Embryonic facial prominence (tissue), 1 donor: ENCODE measurements at regions not wholly inside any gene's neighbourhood (a gene's known extent, or its start where the extent isn't known, plus 50 kb on each side); places are given as distances from the start of the nearest gene placed in this dataset.

Experiments
- DNase-seq: peaks from one replicate; pipeline ENCODE4 v3.0.0-alpha.2; 2016; ENCODE audit errors: extremely low spot score

DNA sequence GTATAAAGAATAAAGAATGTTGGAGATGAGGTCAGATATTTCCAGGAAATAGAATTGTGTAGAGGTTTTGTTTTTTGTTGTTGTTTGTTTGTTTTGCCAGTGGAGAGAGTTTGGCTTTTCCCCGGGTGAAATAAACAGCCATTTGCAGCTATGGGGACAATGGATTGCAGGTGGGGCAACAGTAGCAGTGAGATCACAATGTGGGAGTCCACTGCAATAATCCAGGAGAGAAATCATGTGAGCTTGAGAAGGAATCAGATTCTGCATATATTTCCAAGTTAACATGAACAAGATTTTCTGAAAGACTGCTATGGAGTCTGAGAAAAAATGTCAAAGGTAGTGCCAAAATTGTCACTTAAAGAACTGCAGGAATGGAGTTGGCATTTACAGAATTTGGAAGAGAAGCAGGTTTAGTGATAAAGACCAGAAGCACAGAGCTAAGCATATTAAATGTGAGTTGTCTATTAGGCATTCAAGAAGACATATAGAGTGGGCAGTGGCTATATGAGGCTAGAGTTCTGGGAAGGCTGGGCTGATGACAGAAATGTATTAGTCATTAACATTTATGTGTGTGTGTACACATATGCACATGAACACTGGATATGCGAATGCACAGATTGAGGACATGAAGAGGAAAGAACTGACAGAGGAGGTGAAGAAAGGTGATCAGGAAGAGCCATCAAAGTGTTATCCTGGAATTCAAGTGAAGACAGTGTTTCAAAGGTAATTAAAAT lies 729.6 kb upstream of the PTBP2 start:
- DNase-seq = no peak

DNA sequence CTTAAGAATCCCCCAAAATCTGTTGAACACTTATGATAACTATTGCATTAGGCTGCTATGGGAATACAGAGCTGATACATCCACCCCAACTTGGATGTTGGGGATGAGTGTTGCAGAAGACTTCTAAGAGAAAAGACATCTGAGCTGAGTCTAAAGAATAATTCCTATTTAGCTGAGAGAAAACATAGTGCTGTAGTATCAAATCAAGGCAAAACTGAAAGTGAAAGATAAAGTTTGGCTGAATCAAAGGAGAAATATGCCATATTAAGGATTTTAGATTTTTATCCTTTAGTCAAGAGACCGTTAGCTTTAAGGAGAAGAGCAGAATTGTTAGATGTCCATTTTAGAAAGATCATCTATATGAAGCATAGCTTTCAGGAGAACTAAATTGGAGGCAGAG lies 726.9 kb upstream of the PTBP2 start:
- no peak for DNase-seq

DNA sequence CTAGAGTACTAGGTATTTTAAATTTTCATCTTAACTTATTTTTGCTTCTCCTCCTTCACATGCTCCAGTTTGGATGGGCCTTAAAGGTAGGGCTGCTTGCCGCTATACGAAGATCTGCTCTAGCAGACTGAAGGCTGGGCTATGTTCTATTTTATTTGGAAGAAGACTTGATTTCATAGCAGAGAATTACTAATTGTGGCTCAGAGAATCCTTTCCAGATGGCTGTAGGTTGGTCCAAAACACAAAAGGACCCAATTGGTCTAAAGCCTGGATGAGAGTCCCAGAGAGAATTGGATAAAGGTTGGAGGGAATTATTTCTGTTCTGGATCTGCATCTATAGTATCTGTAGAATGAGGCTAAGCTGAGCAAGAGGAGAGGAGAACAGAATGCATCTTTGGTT lies 719.4 kb upstream of the PTBP2 start:
- DNase-seq = no peak

DNA sequence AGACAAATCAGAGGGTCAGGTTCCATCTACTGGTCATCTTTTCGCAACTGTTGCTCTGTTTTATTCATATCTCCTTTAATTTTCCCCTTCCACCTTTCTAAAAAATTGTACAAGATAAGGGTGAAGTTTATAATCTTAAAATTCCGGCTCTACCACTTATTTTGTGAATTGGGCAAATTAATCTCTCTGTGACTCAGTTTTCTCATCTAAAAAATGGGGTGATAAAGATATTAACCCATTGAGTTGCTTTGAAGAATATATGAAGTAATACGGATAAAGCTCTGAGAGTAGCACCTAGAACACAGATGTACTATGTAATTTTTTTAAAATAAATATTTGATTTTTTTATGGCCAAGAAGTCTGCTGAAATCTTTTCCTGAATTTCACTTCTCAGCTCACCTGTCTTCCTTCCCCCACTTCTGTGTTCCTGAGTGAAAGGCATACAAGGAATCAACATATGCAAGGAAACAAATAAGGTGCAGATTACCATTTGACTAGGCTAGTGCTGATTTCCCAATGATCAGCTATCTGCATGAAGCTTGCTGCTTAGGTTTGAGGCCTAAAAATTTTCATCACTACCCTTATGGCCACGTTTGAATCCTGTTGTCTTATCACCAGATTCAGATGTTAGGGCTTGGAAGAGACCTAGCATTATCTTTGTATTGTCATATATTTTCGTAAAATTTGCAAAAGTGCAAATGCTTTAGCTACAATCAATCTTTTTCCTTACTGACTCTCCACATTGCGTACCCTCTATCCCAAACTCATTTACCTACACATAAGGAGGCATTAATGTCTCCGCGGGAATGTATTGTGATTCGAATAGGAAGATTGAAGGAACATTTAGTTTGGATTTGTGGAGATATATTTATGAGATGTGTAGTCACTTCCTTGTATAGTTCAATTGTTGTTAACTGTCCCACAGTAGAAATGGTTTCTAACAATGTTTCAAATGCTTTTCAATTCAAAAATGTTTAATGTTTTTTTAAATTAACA lies 718.3 kb upstream of the PTBP2 start:
- no peak for DNase-seq

DNA sequence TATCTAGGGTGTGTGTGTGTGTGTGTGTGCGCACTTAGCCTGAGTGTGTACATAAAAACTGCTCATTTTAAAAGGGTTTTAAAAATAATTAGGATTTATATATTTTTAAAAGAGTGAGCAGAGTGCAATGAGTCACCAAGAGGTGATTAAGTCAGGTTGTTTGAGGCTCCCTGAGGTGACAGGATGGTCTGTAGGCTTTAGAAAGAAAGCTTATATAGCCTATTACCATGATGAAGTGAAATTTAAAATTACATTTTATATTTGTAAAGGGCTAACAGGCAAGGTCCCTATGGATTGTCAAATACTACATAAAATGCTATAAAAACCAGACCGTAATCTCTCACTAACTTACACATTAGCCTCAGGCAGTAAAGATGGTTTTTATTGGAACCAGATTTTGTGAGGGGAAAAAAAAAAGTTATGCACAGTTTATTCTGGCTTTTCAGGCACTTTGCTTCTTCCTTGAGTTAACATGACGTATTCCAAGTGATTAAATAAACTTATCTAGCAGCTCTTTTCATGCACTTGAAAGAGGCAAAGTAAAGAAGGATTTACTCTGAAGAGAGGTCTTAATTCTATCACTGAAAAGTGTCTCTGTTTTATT lies 711.7 kb upstream of the PTBP2 start:
- peak; percentile 61 for DNase-seq

DNA sequence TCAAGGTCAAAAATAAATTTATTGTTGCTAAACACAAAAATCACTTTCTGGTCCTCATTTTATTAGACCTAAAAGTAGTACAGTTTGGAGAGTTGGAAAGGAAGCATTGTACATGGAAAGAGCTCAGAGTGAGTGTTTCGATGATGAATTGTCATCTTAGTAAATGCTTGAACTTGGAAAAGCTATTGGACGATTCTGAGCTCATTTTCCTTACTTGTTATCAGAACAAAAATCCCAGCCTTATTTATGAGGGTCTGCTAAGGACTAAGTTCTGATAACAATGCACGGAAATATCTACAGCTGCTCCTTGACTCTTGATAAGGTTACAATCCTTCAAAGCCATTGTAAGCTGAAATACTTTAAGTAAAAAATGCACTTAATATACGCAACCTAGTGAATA lies 710.0 kb upstream of the PTBP2 start:
- DNase-seq = no peak

DNA sequence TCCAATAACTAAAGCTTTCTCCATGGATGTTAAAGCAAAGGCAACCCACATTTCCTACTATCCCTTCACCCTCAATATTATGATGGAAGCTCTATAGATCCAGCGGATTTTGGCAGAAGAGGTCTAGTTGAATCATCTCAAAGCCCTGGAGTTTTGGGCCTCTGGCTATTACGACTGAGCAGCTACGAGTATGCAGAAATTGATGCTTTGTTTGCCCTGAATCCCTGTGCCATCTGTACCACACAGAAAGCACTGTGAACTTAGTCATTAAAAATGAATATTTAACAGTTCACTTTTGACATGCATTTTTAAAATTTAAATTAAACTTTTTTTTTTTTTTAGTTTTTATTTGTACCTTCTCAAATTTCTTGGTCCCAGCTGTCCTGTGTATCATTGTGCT lies 705.4 kb upstream of the PTBP2 start:
- no peak for DNase-seq

DNA sequence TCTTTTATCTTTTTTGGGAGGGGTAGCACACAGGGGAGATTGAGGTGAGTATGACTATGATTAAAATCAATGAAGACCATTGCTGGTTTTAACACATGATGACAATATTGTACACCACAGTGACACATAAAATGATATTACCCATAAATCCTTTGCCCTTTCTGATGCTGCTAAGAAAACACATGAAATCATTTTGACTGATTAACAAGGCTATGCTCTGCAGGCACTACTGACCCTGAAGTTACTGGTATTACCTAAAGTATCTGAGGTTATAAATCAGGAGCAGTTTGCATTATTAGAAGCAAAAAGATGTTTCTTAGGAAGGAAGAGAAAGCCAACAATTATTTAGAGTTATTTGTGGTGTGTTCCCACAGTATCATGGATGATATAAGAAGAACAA lies 701.2 kb upstream of the PTBP2 start:
- DNase-seq = no peak

DNA sequence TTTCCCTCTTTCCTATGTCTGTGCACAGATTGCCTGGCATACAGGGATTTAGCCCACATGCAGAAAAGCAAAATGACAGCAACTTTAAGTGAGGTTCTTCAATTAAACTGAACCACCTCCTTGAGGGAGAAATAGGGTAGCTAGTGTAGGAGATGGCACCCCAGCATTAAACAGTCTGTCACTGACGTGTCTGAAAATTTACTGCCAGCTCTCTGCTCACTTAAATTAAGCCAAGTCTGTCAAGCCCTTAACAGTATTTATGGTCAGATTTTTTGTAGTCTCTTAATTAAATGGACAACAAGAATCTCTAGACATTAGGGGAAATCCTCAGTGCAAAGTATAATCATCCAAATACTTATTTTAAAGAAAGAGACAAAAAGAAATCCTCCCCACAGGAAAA lies 696.5 kb upstream of the PTBP2 start:
- DNase-seq = no peak

DNA sequence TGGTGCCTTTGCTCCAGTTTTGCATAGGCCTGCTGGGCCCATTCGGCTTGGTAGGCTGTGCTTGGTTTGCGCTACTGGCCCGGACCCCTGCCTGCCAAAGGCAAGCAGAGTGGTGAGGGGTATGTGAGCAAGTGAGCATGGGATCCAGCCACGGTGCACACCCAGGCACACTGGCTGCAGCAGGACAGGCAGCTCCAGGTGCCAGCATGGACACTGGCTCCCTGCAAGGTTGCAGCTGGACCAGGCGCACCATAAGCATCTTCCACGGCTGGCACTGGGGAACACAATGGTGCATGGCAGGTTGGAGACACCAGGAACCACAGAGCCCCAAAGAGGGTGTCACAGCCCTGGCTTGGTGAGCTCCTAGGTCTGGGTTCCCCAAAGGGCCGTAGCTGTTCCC lies 693.5 kb upstream of the PTBP2 start:
- DNase-seq = no peak

DNA sequence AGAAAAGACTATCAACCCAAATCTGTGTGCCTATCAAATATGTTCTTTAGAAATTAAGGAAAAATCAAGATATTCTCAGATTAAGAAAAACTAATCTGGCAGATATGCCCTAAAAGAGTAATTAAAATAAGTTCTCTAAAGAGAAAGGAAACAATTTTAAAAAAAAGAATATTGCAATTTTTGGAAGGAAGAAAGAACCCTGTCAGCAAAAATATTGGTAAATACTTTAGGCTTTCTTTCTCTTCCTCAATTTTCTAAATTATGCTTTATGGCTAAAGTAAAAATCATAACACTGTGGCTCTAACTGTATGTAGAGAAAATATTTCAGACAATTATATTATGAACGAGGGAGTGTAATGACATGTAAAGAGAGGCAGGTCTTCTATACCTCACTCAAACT lies 691.3 kb upstream of the PTBP2 start:
- no peak for DNase-seq

DNA sequence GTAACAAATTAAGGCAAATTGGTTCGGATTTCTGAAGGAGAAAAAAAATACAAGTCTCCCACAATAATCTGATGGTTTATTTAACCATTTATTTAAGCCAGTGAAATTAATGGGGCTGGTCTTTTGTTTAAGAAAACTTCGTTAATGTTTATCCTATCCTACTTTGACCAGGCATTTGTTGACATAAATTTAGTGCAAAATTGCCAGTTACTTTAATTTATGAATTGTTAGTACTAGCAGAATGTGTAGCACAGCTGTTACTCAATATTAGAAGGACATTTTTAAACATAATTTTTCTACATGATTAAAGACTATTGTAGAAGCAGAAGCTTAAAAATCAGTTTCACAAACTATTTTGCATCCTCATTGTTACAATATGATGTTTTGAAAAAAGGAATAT lies 687.6 kb upstream of the PTBP2 start:
- DNase-seq = no peak

DNA sequence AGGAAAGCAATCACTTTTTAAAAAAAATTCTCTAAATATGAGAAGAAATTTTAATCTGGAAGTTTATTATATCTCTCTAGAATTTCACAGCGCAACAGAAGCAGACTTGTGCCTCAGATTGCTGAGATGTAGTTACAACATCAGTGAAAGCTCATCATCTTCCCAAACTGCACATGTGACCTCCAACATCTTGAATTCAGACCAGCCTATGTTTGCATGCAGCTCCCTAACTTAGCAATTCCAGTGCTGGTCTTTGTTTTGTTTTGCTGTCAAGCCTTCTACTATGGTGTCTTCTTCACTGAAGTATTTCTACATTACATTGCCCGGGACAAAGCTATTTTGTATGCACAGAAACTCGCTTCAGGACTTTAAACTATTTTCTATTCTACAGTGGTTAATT lies 684.8 kb upstream of the PTBP2 start:
- DNase-seq = no peak

DNA sequence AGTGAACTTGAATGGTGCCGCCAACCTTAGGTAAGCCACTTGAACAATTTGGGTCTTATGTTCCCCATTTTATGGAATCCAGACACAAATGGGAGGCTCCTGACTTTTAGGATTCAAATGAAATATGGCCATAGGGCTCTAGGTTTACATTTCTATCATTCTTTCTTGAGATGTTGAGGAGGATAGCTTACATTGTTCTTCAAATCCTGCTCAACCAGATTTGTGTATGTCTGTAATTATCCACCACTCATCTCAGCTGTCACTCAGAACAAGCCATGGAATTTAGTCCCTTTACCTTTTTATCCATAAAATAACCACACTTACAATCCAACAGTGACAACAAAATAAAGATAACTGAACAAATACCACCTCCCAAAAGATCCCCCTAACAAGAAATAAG lies 682.9 kb upstream of the PTBP2 start:
- no peak for DNase-seq

DNA sequence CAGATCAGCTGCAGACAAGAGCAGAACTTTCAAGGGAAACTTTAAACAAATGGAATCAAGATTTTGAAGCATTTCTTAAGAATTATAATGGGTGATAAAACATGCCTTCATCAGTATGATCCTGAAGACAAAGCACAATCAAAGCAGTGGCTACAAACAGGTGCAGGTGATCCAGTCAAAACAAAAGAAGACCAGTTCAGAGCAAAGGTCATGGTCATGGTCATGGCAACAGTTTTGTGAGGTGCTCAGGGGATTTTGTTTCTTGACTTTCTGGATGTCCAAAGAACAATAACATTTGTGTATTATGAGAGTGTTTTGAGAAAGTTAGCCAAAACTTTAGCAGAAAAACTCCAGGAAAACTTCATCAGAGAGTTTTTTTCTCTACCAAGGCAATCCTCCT lies 681.7 kb upstream of the PTBP2 start:
- no peak for DNase-seq

DNA sequence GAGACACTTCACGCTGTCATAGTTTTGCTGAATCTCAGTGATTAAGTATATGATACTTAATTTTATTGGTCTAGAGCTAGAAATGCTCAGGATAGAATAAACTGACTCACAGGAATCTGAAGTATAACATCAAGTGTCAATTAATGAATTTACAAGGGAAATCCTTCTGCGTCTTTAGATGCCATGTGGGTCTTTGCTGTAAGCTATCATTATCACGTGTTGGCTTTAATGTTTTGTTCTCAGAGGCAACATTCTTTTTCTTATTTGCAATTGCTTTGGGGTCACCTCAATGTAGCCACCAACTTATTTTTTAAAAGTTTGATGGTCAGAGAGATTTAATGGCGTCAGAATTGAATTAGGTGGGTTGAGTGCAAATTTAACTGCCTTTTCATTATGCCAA lies 680.1 kb upstream of the PTBP2 start:
- no peak for DNase-seq

DNA sequence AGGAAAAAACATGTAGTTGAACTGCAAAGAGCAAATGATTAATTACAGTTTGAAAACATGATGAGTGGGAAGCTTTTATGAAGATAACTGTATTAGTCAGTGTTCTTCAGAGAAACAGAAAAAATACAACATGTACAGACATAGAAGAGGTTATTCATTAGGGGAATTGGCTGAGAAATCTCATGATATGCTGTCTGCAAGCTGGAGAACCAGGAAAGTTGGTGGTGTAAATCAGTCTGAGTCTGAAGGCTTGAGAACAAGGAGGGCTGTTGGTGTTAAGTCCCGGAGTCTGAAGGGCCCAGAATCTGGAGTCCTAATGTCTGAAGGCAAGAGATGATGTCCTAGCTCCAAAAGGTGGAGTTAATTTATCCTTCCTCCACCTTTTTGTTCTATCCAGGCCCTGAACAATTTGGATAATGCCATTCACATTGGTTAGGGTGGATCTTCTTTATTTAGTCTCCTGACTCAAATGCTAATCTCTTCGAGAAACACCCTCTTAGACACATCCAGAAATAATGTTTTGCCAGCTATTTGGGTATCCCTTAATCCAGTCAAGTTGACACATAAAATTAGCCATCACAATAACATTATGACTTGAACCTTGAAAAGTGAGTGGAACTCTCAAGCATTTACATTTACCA lies 672.9 kb upstream of the PTBP2 start:
- no peak for DNase-seq

DNA sequence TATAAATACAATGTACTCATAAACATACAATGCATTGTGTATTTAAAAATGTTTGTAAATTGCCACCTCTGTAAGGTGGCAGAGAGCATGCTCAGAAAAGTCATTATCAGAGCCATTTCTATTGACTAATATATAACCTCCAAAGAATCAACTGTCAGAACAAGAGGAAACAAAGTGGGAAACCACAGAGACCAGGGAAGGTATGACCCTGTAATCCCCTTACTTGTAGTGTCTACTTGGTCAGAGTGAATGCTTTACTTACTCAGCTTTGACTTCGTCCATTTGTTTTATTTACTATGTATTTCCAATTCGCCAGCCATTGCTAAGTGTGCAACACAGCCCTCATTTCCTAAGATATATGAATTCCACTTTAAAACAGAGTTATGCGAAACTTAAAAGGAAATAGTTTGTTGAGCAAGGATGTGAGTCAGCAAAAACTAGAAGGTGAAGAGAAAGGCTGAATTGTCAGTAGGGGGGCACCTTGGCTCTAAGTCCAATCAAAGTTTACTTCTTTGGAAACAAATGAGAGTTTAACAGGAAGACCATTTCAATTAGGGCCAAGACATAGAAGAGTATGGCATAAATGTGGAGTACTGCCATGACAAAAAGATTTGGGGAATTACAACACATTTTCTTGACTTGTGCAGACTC lies 671.7 kb upstream of the PTBP2 start:
- DNase-seq = no peak

DNA sequence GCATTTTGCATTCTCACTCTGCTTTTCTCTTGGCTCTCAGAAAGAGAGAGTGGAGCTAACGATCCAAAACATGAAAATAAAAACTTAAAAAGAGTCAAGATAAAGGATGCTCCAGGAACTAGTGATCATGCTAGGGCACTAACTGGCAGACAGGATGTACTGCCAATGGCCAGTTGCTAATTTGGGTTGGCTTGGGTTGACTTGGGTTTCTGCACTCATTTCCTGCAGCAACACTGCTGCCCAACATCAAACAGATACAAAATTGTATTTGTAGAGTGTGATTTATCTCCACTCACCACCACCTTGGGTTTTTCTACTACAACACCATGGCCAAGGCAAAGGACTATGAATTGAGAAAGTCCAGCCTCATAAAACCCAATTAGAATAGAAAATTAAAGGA lies 662.3 kb upstream of the PTBP2 start:
- no peak for DNase-seq

DNA sequence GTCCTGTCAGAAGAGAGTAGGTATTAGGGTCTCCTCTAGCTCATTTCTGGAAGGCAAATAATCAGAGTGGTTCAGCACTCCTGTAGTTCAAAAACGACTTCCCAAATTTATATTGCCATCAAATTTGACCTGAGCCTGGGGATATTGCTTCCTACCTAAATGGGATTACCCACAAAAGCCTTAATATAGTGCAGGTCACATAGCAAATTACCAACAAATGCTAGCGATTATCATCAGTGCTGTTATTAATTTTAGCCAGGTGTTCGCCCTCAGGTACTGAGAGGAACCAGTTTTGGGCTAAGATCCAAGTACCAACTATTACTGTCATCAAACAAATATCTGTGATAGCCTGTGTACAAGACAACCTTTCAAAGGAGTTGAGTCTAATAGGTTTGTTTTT lies 661.8 kb upstream of the PTBP2 start:
- no peak for DNase-seq

DNA sequence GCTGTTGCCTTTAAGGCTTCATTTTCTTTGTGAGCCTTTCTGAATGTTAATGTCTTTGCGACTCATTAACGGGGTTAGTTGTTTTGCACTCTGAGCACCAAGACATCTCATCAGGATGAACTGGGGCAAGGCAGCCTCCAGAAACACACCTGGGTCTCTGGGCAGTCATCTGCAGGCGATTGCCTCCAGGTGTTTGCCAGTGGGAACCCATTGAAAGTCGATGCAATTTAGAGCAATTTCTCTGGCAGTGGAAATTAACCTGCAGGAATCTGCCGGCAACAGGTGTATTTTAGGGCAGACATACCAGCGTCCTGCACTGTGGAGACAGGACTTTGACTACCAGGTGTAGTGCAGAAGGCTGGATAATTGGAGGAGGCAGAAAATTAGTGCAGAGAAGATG lies 661.0 kb upstream of the PTBP2 start:
- DNase-seq = no peak

DNA sequence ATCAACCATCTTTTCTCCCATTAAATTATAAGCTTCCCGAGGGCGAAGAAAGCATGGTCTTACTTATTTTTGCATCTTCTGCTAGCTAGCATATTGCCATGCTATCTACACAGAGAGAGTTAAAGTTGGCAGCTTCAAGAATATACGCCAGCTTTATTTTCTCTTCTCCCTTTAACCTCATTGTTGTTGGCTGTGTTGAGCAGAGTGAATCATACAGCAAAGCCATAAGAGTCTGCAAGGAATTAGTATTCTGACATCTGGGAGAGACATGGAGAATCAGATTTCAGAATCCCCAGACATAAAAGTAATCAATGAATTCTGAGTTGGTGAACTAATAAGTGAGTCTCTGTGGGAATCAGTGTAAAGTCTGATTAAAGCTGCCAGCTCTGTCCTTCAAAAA lies 649.6 kb upstream of the PTBP2 start:
- no peak for DNase-seq
